Activated naive CD4-positive, alpha-beta T cell treated with anti-CD3 and anti-CD28 coated beads, Interleukin-2, amount 50 U/mL, for 72 hours (primary cell): ENCODE measurements at regions not wholly inside any gene's neighbourhood (a gene's known extent, or its start where the extent isn't known, plus 50 kb on each side); places are given as distances from the start of the nearest gene placed in this dataset.
"Not testable (repeated sequence)": the region's sequence is repeated elsewhere in the genome, so short reads cannot be mapped to it uniquely, and the experiment has no call there.

Experiments used
- ATAC-seq, 2 donors: fragments of 150-1000 bp; cut with Tn5 transposase; 2 replicates each; pipeline ENCODE4 v1.10.0; 2021; ENCODE audit warnings: mild to moderate bottlenecking in 2 of 2, moderate library complexity in 2 of 2
- DNase-seq, 2 donors: peaks; one replicate each; pipeline ENCODE4 v3.0.0; 2021 to 2022; ENCODE audit warnings: low spot score in 2 of 2
- H3K27ac Mint-ChIP-seq, 2 donors: one replicate each; pipeline ENCODE4 v1.8.0; 2022; ENCODE audit warnings: mild to moderate bottlenecking in 2 of 2, mixed read lengths in 2 of 2
- H3K36me3 Mint-ChIP-seq, 2 donors: one replicate each; pipeline ENCODE4 v1.8.0; 2022; ENCODE audit warnings: mixed read lengths in 2 of 2
- H3K9me3 Mint-ChIP-seq, 2 donors: one replicate each; pipeline ENCODE4 v1.8.0; 2022; ENCODE audit warnings: mixed read lengths in 2 of 2

DNA sequence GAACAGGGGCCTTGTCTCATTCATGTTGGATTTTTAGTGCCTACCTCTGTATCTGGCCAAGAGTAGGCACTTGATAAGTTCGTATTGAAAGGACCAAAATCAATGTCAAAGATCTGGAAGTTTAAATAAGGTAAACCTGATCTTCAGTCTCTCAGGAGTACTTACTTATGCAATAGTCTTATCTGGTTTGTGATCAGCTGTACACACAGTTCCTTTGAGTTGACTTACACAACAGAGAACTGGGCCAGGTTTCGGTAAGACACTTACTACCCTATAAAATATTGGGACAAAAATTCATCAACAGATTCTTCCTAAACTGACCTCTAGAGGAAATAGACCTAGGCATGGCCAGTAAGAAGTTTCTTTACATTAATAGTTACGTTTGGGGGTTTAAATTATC is 113.6 kb upstream of the NXPH2 start:
- Mint-ChIP-seq H3K9me3 (peaks cover 8 to 14% of the 10 kb centered on the region in 2 donors), H3K27ac (no peak overlapping the region), H3K36me3 (peaks cover 0 to 1% of the 10 kb centered on the region in 2 donors)
- DNase-seq (no peak), ATAC-seq (no peak)

DNA sequence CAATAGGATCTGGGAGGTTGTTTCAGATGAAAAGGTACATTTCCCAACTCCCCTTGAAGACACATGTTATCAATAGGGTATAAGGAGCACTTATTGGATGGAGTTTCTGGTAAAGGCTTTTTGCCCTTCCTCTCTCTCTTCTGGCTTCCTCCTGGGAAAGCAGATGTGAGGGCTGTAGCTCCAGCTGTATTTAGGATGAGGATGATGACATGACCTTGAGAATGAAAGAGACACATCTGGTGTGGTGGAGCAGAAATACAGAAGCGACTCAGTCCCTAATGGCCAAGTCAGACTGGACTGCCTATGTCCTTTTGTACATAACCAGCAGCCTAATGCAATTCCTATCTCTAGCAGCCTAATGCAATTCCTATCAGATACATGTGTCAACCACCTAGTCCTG is 100.9 kb upstream of the NXPH2 start:
- no peak for DNase-seq
- no peaks in the 10 kb centered on the region for H3K36me3 Mint-ChIP-seq
- H3K27ac Mint-ChIP-seq, result no peak overlapping the region
- no peaks in the 10 kb centered on the region for H3K9me3 Mint-ChIP-seq
- no peak for ATAC-seq

DNA sequence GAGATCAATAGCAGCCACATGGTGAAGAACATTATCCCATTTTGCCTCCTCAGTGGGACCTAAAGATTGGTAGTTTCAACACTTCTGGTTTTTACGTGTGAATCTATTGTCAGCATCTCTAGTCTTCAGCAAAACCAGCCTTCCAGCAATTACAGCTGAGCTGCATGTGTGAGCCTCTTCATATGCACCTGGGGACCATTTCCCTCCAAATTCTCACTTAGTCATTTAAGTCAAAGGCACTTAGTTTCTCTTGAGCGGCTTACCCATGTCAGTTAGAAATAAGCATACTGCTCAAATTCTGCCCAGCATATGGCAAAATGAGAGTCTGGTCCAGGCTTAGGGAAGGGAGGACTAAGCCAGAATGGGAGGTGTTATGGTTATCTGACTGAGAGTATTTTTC is 99.7 kb upstream of the NXPH2 start:
- no peaks in the 10 kb centered on the region for H3K9me3 Mint-ChIP-seq
- no peak for ATAC-seq
- H3K27ac Mint-ChIP-seq, result no peak overlapping the region

DNA sequence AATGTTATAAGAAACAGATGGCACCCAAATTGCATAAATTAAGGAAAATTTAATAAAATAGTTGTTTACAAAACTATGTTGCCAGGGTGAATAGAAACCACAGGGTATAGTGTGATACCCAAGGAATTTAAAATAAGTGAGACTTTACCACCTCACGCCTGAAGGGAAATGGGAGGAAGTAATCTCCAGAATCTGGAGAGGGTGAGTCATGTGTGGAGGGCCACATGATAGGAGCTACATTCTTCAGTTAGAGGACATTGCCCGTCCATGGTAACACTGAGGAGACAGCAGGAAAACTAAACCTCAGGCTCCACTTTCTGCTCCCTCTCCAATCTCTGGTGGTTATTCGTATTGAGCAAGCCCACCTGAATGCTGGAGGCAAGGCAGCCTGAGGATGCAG is 97.2 kb upstream of the NXPH2 start:
- Mint-ChIP-seq H3K27ac (no peak overlapping the region), H3K9me3 (no peaks in the 10 kb centered on the region), H3K36me3 (no peaks in the 10 kb centered on the region)
- ATAC-seq (no peak), DNase-seq (no peak)

More for the DNA sequence above, 99.7 kb upstream of the NXPH2 start:
- H3K36me3 Mint-ChIP-seq, result no peaks in the 10 kb centered on the region
- DNase-seq, result no peak

GRCh38 chr2:138874251-138874650 is 94.1 kb upstream of the NXPH2 start:
- ATAC-seq (no peak), DNase-seq (no peak)
- Mint-ChIP-seq H3K9me3 (no peaks in the 10 kb centered on the region), H3K36me3 (no peaks in the 10 kb centered on the region), H3K27ac (no peak overlapping the region)

DNA sequence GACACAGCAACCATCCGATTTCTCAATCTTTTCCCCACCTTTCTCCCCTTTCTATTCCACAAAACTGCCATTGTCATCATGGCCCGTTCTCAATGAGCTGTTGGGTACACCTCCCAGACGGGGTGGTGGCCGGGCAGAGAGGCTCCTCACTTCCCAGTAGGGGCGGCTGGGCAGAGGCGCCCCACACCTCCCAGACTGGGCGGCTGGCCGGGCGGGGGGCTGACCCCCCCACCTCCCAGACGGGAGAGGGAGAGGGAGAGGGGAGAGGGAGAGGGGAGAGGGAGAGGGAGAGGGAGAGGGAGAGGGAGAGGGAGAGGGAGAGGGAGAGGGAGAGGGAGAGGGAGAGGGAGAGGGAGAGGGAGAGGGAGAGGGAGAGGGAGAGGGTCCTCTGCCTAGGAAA is 91.9 kb upstream of the NXPH2 start:
- not testable (repeated sequence) for H3K36me3 Mint-ChIP-seq, DNase-seq, H3K9me3 Mint-ChIP-seq, H3K27ac Mint-ChIP-seq, ATAC-seq

DNA sequence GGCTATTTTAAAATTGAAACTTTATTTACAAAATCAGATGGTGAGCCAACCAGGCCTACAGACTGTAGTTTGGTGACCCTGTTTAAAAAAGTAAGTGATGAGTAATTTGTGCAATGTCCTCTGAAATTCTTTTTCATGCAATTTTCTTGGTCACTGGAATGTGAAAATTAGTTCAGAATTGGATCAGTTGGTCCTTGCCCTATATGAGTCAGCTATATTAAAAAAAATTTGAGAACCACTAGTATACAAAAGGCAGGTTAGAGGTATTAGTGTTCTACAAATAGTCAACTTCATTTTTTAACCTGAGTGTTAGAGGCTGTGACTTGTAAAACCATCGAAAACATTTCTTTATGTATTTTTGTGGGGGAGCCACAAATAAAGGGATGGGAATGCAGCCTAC is 91.1 kb upstream of the NXPH2 start:
- no peak for DNase-seq
- H3K9me3 Mint-ChIP-seq, result no peaks in the 10 kb centered on the region
- H3K36me3 Mint-ChIP-seq, result no peaks in the 10 kb centered on the region
- no peak for ATAC-seq
- no peak overlapping the region for H3K27ac Mint-ChIP-seq

GRCh38 chr2:138867341-138867740 is 87.2 kb upstream of the NXPH2 start:
- no peaks in the 10 kb centered on the region for H3K9me3 Mint-ChIP-seq
- DNase-seq (no peak), ATAC-seq (no peak)
- no peak overlapping the region for H3K27ac Mint-ChIP-seq
- no peaks in the 10 kb centered on the region for H3K36me3 Mint-ChIP-seq

DNA sequence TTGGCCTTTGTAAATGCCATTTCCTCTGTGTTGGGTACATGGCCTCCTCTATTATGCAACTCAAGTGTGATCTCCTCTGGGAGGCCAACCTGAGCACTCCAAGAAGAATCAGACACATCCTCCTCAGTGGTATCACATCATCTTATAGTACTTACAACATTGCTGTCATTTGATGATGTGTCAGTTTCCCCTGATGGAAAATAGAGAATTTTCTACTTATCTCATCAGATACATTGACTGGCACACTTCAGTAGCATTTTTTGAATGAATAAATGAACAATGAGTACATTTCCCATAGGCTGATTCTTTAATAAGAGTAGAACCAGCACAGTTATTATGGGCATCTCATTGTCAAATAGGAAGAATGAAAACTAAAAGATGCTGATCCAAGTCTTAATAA is 86.6 kb upstream of the NXPH2 start:
- Mint-ChIP-seq H3K9me3 (no peaks in the 10 kb centered on the region), H3K27ac (no peak overlapping the region), H3K36me3 (no peaks in the 10 kb centered on the region)
- ATAC-seq, result no peak
- DNase-seq, result no peak

DNA sequence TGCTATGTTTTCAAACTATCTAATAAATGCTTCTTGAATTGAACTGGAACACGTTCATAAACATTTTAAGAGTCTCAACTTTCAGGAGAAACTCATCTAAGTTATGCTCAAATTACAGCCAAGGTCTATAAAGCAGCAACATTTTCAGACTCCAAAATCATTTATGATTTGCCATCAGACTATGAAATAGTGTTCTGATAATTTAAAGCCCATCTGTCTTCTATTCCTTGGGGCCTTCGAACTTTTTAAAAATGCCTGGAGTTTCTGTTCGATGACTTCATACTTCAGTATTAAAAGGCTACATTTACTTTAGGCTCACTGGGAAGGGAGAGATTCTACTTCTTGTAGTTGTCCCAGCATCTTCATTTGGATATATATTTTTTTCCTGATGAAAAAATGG is 73.6 kb upstream of the NXPH2 start:
- Mint-ChIP-seq H3K36me3 (no peaks in the 10 kb centered on the region), H3K9me3 (no peaks in the 10 kb centered on the region), H3K27ac (no peak overlapping the region)
- DNase-seq (no peak), ATAC-seq (no peak)

GRCh38 chr2:138853296-138853695 is 73.1 kb upstream of the NXPH2 start:
- ATAC-seq (no peak), DNase-seq (no peak)
- Mint-ChIP-seq H3K9me3 (no peaks in the 10 kb centered on the region), H3K36me3 (no peaks in the 10 kb centered on the region), H3K27ac (no peak overlapping the region)

GRCh38 chr2:138846216-138846821 is 66.1 kb upstream of the NXPH2 start:
- ATAC-seq (peak in 1 of 2 donors; percentile 58), DNase-seq (peak in 1 of 2 donors; percentile 6)
- Mint-ChIP-seq H3K9me3 (no peaks in the 10 kb centered on the region), H3K36me3 (no peaks in the 10 kb centered on the region), H3K27ac (no peak overlapping the region)

- Mint-ChIP-seq H3K27ac (no peak overlapping the region), H3K9me3 (no peaks in the 10 kb centered on the region), H3K36me3 (no peaks in the 10 kb centered on the region)
- no peak for ATAC-seq
- no peak for DNase-seq
Measured at GRCh38 chr2:138842341-138842740, 62.2 kb upstream of the NXPH2 start.

DNA sequence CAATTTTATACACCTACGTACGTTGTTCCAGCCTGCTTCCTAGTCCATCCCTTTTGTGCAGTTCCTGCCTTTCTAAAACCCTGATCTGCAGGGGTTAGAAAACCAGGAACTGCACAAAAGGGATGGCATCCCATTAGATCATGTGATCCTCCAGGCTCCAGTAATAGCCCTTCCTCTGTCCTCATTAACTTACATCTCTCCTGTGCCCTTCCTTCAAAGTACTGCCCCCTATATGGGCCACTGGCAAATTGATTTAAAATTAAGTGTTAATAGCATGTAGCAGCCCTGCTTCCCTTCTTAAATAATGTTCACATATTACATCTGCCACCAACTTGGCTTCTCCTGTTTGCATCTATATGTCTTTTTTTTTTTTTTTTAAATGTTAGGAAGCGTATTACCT is 61.3 kb upstream of the NXPH2 start:
- DNase-seq, result no peak
- no peak for ATAC-seq
- Mint-ChIP-seq H3K27ac (no peak overlapping the region), H3K36me3 (no peaks in the 10 kb centered on the region), H3K9me3 (no peaks in the 10 kb centered on the region)

GRCh38 chr2:138838851-138839620 is 58.8 kb upstream of the NXPH2 start:
- DNase-seq (no peak), ATAC-seq (no peak)
- H3K36me3 Mint-ChIP-seq, result no peaks in the 10 kb centered on the region
- H3K9me3 Mint-ChIP-seq, result no peaks in the 10 kb centered on the region
- H3K27ac Mint-ChIP-seq, result no peak overlapping the region

GRCh38 chr2:138831691-138832090 is 51.5 kb upstream of the NXPH2 start:
- H3K9me3 Mint-ChIP-seq, result no peaks in the 10 kb centered on the region
- DNase-seq (no peak), ATAC-seq (no peak)
- no peak overlapping the region for H3K27ac Mint-ChIP-seq
- H3K36me3 Mint-ChIP-seq, result no peaks in the 10 kb centered on the region

DNA sequence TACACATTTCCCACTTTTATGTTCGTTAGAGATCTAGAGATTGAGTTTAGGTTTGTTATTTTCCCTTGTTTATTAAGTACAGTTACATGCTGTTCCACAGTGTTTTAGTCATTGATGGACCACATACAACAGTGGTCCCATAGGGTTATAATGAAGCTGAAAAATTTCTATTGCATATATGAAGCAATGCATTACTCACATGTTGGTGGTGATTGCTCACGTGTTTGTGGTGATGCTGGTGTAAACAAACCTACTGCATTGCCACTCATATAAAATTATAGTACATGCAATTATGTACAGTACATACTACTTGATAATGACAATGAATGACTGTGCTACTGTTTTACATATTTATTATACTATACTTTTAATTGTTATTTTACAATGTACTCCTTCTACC is 51.0 kb upstream of the NXPH2 start:
- H3K9me3 Mint-ChIP-seq, result no peaks in the 10 kb centered on the region
- no peak overlapping the region for H3K27ac Mint-ChIP-seq
- ATAC-seq, result no peak
- no peaks in the 10 kb centered on the region for H3K36me3 Mint-ChIP-seq
- DNase-seq, result no peak

GRCh38 chr2:138830547-138830946 is 50.4 kb upstream of the NXPH2 start:
- DNase-seq (no peak), ATAC-seq (no peak)
- Mint-ChIP-seq H3K36me3 (no peaks in the 10 kb centered on the region), H3K27ac (no peak overlapping the region), H3K9me3 (no peaks in the 10 kb centered on the region)
